Thoracic aorta (tissue), 2 donors: ENCODE measurements at regions not wholly inside any gene's neighbourhood (a gene's known extent, or its start where the extent isn't known, plus 50 kb on each side); places are given as distances from the start of the nearest gene placed in this dataset.

Experiments
- ATAC-seq: fragments of 150-250 bp; one replicate; pipeline ENCODE4 v1.8.0; 2017; ENCODE audit warnings: low read depth; ENCODE audit not compliant: insufficient number of reproducible peaks, low FRiP score
- DNase-seq: peaks from one replicate; pipeline ENCODE4 v3.0.0-alpha.2; 2020; ENCODE audit warnings: low spot score
- H3K27ac ChIP-seq, 2 donors: fragments of 200-600 bp; sonication (generic); 1 replicate in 1 of 2; 2 replicates in 1 of 2; pipeline ENCODE4 v1.5.1; 2016; ENCODE audit warnings: mild to moderate bottlenecking in 2 of 2, moderate library complexity in 2 of 2
- H3K27me3 ChIP-seq: fragments of 200-600 bp; sonication (generic); replicated peaks from 2 replicates; pipeline ENCODE4 v1.6.0; 2016; ENCODE audit warnings: mild to moderate bottlenecking; ENCODE audit not compliant: insufficient read depth
- H3K36me3 ChIP-seq: fragments of 200-600 bp; sonication (generic); one replicate; pipeline ENCODE4 v1.5.1; 2016
- H3K4me1 ChIP-seq, 2 donors: fragments of 200-600 bp; sonication (generic); 1 replicate in 1 of 2; 2 replicates in 1 of 2; pipeline versions ENCODE4 v1.5.1 to v1.6.0; 2016; ENCODE audit warnings: low read depth in 2 of 2, mild to moderate bottlenecking in 1 of 2; ENCODE audit not compliant: control insufficient read depth in 1 of 2
- H3K4me3 ChIP-seq: fragments of 200-600 bp; sonication (generic); 2 replicates; pipeline ENCODE4 v1.5.1; 2016; ENCODE audit warnings: mild to moderate bottlenecking
- H3K9me3 ChIP-seq: fragments of 200-600 bp; sonication (generic); 2 replicates; pipeline ENCODE4 v1.5.1; 2016
- TF ChIP-seq, protein P1 (sequence below): fragments of 200-600 bp; sonication (generic); IDR thresholded peaks from one replicate; pipeline ENCODE4 v1.5.1; 2019; ENCODE audit warnings: antibody characterized with exemption

DNA sequence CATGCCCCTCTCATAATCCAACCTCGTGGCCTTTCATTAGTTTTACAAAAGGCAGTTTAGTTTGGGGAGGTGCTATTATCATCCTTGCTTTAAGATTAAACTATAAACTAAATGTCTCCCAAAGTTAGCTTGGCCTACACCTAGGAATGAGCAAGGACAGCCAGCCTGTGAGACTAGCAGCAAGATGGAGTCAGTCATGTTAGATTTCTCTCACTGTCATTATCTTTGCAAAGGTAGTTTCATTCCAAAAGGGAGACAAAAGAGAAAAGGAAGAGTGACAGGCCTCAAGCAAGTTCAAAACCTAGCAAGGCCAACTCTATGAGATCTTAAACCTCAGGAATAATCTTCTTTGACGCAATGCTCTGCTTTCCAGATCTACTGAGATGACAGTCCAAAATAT lies 232.2 kb downstream of the UBE3D start:
- ATAC-seq (no peak), DNase-seq (no peak)
- Histone ChIP-seq H3K4me1 (no peaks in the 10 kb centered on the region), H3K36me3 (no peaks in the 10 kb centered on the region), H3K27ac (no peak overlapping the region), H3K9me3 (no peaks in the 10 kb centered on the region), H3K27me3 (no peaks in the 10 kb centered on the region), H3K4me3 (no peak overlapping the region)
- TF ChIP-seq, protein P1, sequence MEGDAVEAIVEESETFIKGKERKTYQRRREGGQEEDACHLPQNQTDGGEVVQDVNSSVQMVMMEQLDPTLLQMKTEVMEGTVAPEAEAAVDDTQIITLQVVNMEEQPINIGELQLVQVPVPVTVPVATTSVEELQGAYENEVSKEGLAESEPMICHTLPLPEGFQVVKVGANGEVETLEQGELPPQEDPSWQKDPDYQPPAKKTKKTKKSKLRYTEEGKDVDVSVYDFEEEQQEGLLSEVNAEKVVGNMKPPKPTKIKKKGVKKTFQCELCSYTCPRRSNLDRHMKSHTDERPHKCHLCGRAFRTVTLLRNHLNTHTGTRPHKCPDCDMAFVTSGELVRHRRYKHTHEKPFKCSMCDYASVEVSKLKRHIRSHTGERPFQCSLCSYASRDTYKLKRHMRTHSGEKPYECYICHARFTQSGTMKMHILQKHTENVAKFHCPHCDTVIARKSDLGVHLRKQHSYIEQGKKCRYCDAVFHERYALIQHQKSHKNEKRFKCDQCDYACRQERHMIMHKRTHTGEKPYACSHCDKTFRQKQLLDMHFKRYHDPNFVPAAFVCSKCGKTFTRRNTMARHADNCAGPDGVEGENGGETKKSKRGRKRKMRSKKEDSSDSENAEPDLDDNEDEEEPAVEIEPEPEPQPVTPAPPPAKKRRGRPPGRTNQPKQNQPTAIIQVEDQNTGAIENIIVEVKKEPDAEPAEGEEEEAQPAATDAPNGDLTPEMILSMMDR, result no peak

DNA sequence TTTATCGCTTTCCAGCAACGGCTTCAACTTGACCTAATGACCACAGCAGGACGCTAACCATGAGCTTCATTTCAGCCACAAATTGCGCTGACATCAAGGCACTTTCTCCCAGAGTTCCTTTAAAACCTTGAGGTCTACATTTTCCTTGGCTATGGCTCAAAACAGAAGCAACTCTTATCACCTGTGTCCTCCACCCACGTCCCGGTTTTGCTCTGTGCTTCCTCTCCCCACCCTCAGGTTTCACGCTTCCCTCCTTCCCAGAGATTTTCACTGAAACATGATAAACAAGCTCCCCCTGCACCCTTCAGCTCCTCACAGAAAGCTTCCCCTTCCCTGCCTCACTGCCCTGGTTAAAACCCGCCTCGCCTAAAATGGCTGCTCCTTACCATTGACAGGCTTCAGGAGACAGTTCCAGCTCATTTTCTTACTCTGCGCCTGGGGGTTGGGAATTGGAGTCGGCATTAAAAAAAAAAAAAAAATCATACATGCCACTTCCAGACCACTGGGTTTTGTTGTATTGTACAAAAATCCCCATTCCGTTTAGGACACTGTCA lies 229.5 kb downstream of the UBE3D start:
- Histone ChIP-seq H3K4me1 (no peaks in the 10 kb centered on the region), H3K36me3 (no peaks in the 10 kb centered on the region), H3K27me3 (no peaks in the 10 kb centered on the region), H3K4me3 (no peak overlapping the region), H3K9me3 (no peaks in the 10 kb centered on the region), H3K27ac (no peak overlapping the region)
- DNase-seq, result no peak
- no peak for ATAC-seq
- TF ChIP-seq, protein P1, result no peak

DNA sequence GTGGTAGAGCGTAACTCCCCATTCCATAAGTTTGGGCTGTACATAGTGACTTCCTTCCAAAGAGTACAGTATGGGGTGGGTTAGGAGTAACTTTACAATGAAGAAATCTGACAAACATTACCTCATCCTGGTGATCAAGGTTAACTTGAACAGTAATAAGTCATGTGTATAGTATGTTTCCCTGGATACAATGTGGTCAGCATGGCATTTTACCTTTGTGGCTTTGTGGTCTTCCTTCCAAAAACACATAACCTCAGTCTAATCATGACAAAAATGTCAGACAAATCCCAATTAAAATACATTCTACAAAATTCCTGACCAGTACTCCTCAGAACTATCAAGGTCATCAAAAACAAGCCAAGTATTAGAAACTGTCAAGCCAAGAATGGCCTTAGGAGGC lies 225.1 kb downstream of the UBE3D start:
- no peaks in the 10 kb centered on the region for H3K9me3 ChIP-seq
- H3K4me1 ChIP-seq, result no peaks in the 10 kb centered on the region
- no peak for ATAC-seq

DNA sequence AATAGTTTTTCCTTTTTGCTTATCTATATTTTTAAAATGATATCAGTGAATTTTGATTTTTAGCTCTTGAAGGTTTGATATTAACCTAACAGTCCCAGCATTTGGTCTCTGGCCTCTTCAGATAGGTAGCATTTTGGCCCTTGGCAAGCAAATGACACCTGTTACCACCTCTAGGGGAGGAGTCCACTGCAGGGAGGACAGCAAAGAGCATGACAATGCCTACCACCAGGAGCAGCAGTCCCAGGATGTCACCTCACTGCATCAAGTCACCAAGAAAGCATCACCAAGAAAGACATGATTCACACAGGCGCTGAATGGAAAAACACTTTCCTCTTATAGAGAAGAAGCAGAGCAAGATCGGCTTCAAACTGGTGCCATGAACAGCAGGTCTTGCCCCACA lies 224.3 kb downstream of the UBE3D start:
- DNase-seq (no peak), ATAC-seq (no peak)
- Histone ChIP-seq H3K27me3 (no peaks in the 10 kb centered on the region), H3K4me3 (no peak overlapping the region), H3K27ac (no peak overlapping the region), H3K9me3 (no peaks in the 10 kb centered on the region), H3K36me3 (no peaks in the 10 kb centered on the region), H3K4me1 (no peaks in the 10 kb centered on the region)
- TF ChIP-seq, protein P1, result no peak

More for the DNA sequence above, 225.1 kb downstream of the UBE3D start:
- Histone ChIP-seq H3K36me3 (no peaks in the 10 kb centered on the region), H3K27ac (no peak overlapping the region), H3K27me3 (no peaks in the 10 kb centered on the region), H3K4me3 (no peak overlapping the region)
- no peak for DNase-seq
- TF ChIP-seq, protein P1, result no peak
